IPS-18c (cell line): ENCODE measurements at regions not wholly inside any gene's neighbourhood (a gene's known extent, or its start where the extent isn't known, plus 50 kb on each side); places are given as distances from the start of the nearest gene placed in this dataset.

Source experiments
- H3K4me3 ChIP-seq: 2 replicates; pipeline ENCODE4 v1.7.0; 2013; ENCODE audit warnings: low read depth, mild to moderate bottlenecking, low read length, moderate library complexity; ENCODE audit not compliant: insufficient read depth
- H3K9me3 ChIP-seq: one replicate; pipeline ENCODE4 v1.6.1; 2013; ENCODE audit warnings: mild to moderate bottlenecking, low read length, moderate library complexity; ENCODE audit not compliant: control insufficient read depth, insufficient read depth

DNA sequence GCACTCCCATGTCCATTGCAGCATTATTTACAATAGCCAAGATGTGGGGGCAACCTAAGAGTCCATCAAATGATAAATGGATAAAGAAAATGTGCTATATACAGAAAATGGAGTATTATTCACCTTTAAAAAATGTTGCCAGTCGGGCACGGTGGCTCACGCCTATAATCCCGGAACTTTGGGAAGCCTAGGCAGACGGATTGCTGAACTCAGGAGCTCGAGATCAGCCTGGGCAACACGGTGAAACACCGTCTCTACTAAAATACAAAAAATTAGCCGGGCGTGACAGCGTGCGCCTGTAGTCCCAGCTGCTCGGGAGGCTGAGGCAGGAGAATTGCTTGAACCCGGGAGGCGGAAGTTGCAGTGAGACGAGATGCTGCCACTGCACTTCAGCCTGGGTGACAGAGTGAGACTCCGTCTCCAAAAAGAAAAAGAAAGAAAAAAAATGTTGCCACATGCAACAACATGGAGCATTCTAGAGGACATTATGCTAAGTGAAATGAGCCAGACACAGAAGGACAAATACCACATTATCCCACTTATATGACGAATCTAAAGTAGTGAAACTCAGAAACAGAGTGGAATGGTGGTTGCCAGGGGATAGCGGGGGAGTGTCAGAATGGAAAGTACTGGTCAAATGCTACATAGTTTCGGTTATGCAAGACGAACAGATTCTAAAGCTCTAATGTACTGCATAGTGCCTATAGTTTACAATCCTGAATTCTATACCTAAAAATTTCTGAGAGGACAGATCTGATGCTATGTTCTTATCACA lies 1385.6 kb upstream of the TMEFF2 start:
- H3K4me3 ChIP-seq: no peak overlapping the region
- no peaks in the 10 kb centered on the region for H3K9me3 ChIP-seq

DNA sequence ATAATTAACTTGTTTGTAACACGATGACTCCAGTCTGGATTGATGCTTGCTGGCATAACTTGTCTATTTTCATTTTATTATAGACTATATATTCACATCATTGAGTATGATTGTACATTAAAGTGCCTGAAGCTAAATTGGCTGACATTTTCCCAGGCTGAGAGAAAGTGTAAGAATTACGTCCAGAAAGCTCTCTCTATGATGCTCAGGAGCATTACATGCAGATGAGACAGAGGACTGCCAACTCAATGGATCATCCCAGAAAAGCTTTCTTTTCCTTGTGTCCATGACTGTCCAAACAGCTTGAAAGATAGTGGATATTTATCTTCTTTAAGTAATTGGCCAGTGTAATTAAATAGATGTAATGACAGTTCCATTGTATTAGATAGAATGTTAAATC lies 1372.2 kb upstream of the TMEFF2 start:
- no peaks in the 10 kb centered on the region for H3K9me3 ChIP-seq
- H3K4me3 ChIP-seq: no peak overlapping the region

DNA sequence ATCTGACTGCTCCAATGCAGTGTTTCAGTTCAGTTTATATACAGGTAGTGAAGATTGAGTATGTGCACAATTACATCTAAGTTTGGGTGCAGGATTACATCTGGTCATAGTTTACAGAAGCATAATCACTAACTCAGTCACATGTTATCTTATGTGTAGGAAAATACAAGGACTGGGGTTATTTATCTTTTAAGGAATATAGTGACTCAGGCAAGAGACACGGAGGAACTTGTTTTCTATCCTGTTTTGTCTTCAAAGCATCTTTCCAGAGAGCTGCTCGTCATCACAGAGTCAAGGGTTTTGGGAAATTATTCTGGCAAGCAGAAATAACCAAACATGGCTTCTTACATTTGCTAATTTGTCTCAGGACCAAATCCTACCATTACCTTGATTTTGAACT lies 1371.5 kb upstream of the TMEFF2 start:
- Histone ChIP-seq H3K9me3 (no peaks in the 10 kb centered on the region), H3K4me3 (no peak overlapping the region)

DNA sequence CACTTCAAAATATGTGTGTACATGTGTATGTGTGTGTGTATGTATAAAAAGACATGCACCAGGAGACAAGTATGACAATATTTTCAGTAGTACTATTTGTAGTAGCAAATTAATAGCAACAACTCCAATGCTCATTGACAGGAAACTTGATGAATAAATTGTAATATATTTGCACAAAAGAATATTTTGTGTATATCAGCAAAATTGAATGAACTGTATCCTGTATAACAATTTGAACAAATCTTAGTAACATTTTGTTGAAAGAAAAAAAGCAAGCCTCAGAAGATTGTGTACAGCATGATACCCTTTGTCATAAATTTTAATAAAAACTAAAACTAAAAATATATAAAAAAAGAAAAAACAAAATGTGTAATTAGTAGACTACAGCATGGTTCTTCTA lies 1367.3 kb upstream of the TMEFF2 start:
- no peak overlapping the region for H3K4me3 ChIP-seq
- H3K9me3 ChIP-seq: no peaks in the 10 kb centered on the region

DNA sequence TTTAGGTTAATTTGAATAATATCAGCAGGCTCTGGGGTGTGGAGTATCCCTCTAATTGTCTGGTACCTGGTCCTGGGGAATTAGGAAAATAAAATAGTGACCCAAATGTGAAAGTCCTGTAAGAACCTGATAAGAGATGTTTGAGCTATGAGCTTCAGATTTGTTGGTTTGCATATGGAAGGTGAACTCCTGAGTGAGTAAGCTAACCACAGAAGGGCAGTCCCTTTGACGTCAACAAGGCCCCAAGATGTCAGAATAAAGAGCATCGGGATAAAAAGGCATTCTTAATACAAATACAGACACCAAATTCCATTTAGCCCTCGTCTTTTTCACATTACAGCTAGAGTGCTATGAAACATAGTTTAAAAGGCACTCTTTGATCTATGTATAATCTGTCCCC lies 1366.3 kb upstream of the TMEFF2 start:
- H3K9me3 ChIP-seq: no peaks in the 10 kb centered on the region
- no peak overlapping the region for H3K4me3 ChIP-seq

DNA sequence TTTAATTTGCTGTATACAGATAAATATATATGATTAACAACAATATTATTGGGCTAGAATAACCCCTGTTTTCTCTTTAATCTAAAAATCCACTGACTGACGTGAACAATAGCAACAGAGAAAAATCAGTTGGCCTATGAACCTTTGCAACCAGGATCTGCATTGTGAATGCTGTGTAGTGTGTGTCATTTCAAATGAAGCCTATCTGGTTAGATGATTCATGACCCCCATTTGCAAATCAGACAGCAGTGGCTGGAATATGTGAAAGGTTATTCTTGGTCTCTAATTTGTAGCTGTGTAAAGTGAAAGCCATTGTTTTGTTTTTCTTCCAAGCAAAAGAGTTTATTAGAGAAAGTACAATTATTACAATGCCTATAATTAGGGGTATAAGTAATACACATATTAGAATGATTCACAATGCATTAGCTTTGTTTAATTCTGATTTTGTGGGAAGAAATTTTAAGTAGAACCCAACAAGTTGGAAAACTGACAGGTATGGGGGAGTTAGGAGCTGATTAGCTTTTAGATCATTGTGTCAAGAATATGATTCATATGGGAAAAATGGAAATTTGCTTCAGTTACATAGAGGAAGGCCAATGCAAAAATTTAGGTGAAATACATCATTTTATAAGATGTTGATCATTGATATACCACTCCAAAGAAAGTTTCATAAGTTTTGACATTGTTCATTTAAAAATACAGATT lies 1362.2 kb upstream of the TMEFF2 start:
- no peak overlapping the region for H3K4me3 ChIP-seq
- H3K9me3 ChIP-seq: no peaks in the 10 kb centered on the region

DNA sequence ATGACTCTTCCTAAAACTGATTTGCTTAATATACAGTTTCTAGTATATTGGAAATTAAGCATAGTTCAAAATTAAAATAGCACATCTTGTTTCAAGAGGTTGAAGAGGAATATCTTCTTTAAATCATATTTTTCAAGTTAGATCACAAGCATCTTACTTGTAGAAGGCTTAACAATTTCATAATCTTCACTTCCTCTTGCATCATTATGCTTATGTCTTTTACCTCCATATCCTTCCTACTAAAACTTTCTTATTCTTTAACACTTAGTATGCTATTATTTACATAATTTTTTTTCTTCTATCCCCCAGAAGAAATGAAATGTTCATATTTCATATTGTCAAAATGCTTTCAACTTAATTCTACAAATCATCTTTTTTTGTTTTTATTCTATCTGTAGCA lies 1354.9 kb upstream of the TMEFF2 start:
- no peaks in the 10 kb centered on the region for H3K9me3 ChIP-seq
- no peak overlapping the region for H3K4me3 ChIP-seq

DNA sequence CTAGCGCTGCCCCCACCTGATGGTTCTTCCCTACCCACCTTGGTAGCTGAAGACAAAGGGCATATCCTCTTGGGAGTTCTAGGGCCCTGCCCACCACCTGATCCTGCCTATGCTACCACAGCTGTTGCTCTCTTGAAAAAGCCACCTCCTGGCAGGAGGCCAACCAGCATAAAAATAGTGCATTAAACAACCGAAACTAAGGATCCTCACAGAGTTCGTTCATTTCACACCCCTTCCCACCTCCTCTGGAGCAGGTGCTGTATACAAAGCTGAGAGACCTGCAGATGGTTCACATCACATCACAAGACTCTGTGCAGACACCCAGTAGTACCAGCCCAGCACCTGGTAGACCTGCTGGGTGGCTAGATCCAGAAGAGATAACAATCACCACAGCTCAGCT lies 1348.0 kb upstream of the TMEFF2 start:
- Histone ChIP-seq H3K9me3 (no peaks in the 10 kb centered on the region), H3K4me3 (no peak overlapping the region)

DNA sequence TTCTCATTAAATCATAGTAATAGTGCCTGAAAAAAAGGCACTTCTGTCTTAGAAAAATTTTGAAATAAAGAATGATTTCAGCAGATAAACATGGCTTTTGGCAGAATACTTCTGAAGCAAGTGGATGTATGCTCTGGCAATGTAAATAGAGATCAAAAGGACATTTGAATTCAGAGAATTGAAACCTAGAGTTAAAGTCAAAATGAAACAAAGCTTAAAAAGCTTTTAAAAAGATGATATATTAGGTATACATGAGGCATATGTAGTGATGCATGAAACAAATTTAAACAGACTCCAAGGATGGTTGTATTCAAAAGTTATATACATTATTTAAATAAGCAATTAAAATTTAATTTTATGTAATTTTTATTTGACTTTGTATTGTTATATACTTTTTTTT lies 1344.5 kb upstream of the TMEFF2 start:
- H3K9me3 ChIP-seq: no peaks in the 10 kb centered on the region

DNA sequence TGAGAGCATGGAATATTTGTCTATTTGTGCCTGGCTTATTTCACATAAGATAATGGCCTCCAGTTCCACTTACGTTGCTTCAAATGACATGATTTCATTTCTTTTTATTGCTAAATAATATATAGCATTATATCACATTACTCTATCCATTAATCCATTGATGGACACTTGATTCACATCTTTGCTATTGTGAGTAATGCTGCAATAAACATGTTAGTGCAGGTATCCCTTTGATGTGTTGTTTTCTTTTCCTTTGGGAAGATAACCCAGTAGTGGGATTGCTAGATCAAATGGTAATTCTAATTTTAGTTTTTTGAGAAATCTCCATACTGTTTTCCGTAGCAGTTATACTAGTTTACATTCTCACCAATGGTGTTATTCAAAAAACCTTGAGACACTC lies 1343.3 kb upstream of the TMEFF2 start:
- no peaks in the 10 kb centered on the region for H3K9me3 ChIP-seq
- H3K4me3 ChIP-seq: no peak overlapping the region

More for the DNA sequence above, 1344.5 kb upstream of the TMEFF2 start:
- no peak overlapping the region for H3K4me3 ChIP-seq

DNA sequence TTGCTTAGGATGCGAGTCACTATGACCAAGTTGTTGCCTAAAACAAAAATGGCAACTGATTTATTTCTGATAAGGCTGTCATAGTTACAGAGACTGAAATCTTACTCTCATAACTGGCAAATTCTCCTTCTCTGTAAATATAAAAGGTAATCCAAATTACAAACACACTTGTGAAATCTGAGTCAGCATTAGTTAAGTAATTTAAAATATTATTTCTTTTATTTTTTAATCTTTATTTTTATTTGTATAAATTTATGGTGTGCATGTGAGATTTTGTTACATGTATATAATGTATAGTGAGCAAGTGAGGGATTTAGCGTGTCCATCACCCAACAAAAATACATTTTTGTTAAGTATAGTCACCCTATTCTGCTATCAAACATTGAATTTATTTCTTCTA lies 1342.8 kb upstream of the TMEFF2 start:
- no peak overlapping the region for H3K4me3 ChIP-seq
- H3K9me3 ChIP-seq: no peaks in the 10 kb centered on the region

DNA sequence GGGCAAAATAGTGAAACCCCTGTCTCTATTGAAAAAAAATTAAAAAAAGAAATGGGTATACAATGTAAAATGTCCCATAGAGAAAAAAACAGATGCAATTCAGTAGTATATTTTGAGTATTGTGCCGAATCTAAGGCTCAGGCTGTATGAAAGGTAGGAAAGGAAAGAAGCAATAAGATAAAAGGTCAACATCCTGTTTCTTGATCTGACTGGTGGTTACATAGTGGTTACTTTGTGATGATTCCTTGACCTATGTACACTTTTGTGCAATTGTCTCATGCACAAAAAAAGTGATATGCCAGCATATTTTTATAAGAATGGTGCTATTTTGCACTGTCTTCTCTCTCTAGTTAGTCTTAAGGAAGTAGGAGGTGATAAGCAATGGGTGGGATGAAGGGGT lies 1333.7 kb upstream of the TMEFF2 start:
- no peaks in the 10 kb centered on the region for H3K9me3 ChIP-seq
- no peak overlapping the region for H3K4me3 ChIP-seq

DNA sequence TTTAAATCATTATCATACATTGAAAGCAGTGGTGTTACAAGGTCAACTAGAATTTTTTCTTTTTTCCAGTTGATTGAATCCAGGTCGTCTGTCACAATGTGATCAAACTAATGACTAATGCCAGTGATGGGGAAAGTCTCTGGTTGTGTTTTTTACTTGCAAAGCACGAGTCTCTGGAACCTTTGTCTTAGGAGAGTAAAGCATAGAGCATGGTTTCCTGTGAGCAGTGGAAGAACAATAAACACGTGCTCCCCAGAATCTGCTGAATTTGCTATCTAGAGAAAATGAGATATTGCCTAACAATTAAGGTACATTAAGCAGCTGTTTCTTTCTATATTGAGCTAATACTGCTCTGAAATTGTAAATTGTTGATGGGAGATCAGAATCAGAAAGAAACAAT lies 1332.4 kb upstream of the TMEFF2 start:
- Histone ChIP-seq H3K9me3 (no peaks in the 10 kb centered on the region), H3K4me3 (no peak overlapping the region)

DNA sequence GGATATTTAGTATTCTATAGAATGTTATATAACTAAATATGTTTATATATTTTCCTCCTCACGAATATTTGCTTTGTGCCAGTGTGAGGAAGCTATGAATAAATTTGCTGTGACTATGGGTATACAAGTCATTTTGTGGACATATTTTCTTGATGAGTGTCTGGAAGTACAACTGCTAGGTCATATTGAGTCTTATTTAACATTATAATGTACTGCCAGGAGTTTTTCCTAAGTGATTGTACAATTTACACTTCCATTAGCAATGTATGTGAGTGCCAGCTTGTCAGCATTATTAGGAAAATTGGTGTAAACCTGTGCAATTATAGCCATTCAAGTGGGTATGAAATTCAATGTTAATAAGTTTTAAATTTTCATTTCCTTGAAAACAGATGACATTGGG lies 1328.9 kb upstream of the TMEFF2 start:
- Histone ChIP-seq H3K4me3 (no peak overlapping the region), H3K9me3 (no peaks in the 10 kb centered on the region)

DNA sequence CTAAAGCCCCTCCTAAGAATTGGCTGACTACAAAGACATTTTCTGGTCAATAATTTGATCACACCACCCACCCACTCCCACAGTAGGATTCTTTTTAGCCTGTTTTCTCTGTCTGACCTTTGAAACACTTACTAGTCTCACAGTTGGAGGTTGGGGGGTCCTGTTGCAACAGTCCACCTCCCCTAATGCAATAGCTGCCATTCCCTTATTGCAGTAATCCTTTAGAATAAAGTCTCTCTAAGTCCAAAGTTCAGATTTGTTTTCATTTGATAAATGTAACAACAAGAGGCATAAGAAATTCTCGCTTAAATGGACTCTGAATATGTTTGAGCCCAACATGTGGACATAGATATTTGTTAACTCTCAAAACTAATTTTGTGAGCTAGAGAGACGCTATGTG lies 1326.8 kb upstream of the TMEFF2 start:
- Histone ChIP-seq H3K9me3 (no peaks in the 10 kb centered on the region), H3K4me3 (no peak overlapping the region)

DNA sequence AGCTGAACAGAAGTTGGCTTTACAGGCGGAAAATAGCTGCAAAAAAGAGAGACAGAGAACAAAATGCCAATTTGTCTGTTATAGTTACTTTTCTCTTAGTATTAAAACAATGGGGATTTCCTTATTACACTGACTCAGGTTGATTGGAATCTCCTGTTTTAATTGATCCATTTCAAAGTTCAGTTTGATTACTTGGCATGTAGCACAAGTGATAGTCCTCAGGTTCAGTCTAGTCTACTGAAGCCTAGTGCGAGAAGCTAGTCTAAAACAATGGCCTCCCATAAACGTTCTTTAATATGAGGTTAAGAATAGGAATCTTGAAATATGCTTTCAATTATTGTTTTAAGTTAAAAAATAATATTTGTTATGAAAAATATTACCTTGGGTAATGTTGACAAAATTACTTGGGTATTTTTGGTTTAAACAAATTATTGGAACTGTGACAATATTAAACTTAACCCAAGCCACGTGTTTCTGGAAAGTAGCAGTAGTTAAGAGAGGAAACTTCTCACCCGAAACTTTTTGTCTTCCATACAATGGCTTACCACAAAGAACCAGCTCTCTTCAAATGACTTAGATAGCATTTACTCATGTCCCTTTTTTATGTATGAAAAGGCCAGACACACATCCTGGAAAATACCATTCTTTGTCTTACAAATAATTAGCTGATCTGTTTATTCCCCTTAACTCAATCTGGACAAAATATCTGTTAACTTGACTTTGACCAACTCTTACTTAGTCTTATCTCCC lies 1326.2 kb upstream of the TMEFF2 start:
- Histone ChIP-seq H3K9me3 (no peaks in the 10 kb centered on the region), H3K4me3 (no peak overlapping the region)

DNA sequence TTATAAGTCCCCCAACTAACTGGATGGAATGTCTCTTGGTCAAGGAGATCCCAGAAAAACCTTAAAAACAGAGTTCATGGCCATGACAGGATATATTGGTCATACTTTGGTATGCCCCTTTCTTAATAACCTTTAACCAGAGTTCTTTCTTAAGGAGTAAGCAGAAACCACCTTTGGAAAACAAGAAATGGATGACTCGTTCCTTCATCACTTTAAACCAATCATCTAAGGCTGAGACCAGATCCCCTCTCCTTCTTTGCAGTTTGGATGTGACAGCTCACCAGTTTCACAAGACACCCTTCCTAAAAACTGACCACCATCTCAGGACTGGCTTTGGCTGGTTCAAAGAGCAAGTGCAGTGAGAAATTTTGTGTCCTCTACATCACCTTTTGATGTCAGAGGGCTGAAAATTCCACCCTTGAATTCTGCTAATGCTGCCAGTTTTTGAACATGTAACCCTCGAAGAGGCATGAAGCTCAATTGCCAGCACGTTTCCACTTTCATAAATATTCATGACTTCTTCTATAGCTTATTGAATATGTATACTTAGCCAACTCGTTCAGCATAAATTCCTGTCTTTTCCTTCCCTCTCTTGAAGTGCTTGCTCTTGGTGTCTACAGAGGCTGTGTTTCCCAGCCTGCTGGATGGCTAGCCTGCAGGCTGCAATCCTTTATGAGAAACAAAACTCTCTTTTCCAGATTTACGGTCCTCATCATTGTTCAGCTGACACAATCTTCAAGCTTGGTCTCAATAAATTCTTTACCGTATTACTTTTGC lies 1323.5 kb upstream of the TMEFF2 start:
- Histone ChIP-seq H3K4me3 (no peak overlapping the region), H3K9me3 (no peaks in the 10 kb centered on the region)
